ENCODE measurements at regions not wholly inside any gene's neighbourhood (a gene's known extent, or its start where the extent isn't known, plus 50 kb on each side); places are given as distances from the start of the nearest gene placed in this dataset.
A peak's percentile ranks its signal among the peaks of the same experiment; 100 is the strongest.
"Not testable (repeated sequence)": the region's sequence is repeated elsewhere in the genome, so short reads cannot be mapped to it uniquely, and the experiment has no call there.

GRCh38 chr10:130354573-130354954 is 218.4 kb downstream of the GLRX3 start:
- no peaks in the 10 kb centered on the region for H3K4me1 ChIP-seq (ENCODE audit: control insufficient read depth in 2 of 3, insufficient read depth in 2 of 3, low read depth in 1 of 3, low read length in 3 of 3)
- no peak for FAIRE-seq
- no peak for TF ChIP-seq CTCF (IDR thresholded peaks at IDR 0.05; ENCODE audit: borderline replicate concordance, extremely low read depth, insufficient read depth)
- H3K27ac ChIP-seq (ENCODE audit: low read depth in 2 of 2, low read length in 2 of 2), result no peak overlapping the region
- H3K9me3 ChIP-seq (ENCODE audit: control insufficient read depth in 2 of 3, insufficient read depth in 1 of 3, low read length in 3 of 3), result no peaks in the 10 kb centered on the region
- intact Hi-C loops (cut with DNase I), result no loop called here
- H3K9ac ChIP-seq (ENCODE audit: low read length in 3 of 3), result no peak overlapping the region
- H3K4me3 ChIP-seq (ENCODE audit: low read length in 3 of 3), result no peak overlapping the region
- H3K36me3 ChIP-seq (ENCODE audit: control insufficient read depth in 2 of 3, insufficient read depth in 3 of 3, low read length in 3 of 3), result no peaks in the 10 kb centered on the region
- peak in 1 of 5 donors; percentile 31 for DNase-seq
- no peaks in the 10 kb centered on the region for H3K27me3 ChIP-seq (ENCODE audit: control insufficient read depth, insufficient read depth, low read length)

DNA sequence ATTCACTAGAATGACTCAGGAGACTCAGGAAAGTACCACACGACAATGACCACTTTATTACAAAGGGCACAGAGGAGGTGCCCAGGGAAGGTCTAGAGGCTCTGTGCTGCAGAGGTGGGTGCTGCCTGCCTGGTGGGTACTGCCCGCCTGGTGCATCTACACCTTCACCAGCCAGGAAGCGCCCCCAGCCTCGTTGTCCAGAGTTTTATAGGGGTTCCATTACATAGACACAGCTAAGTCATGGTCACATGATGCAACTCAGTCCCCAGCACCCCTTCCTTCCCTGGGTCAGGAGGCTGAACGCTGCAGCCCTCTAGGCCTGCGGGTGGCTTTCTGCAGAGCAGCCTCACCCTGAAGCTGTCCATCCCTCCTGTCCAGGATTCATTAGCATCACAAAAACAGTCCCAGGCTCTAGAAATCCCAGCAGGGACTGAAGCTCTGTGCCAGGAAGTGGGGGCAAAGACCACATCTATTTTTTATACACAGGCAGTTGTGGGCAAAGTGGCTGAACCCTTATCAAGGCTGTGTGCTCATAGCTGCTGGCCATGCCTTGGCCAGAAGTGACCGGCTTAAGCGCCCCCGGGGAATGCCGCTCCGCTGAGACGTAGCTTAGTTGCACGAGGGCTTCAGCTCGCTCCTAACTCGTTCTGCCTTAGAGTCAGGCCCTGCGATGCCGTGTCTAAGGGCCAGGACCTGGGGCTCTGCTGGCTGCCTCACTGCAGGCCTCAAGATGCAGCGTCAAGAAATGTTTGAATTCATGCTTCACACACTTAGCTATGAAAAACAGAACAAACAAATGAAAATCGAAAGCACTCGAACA is 219.0 kb downstream of the GLRX3 start:
- Histone ChIP-seq H3K4me3 (ENCODE audit: low read length in 3 of 3) (no peak overlapping the region), H3K27ac (ENCODE audit: low read depth in 2 of 2, low read length in 2 of 2) (no peak overlapping the region), H3K36me3 (ENCODE audit: control insufficient read depth in 2 of 3, insufficient read depth in 3 of 3, low read length in 3 of 3) (no peaks in the 10 kb centered on the region), H3K9ac (ENCODE audit: low read length in 3 of 3) (no peak overlapping the region), H3K4me1 (ENCODE audit: control insufficient read depth in 2 of 3, insufficient read depth in 2 of 3, low read depth in 1 of 3, low read length in 3 of 3) (no peaks in the 10 kb centered on the region), H3K9me3 (ENCODE audit: control insufficient read depth in 2 of 3, insufficient read depth in 1 of 3, low read length in 3 of 3) (no peaks in the 10 kb centered on the region), H3K27me3 (ENCODE audit: control insufficient read depth, insufficient read depth, low read length) (no peaks in the 10 kb centered on the region)
- intact Hi-C loops (cut with DNase I), result no loop called here
- DNase-seq, result peak in 1 of 5 donors; percentile 65
- no peak for TF ChIP-seq CTCF (IDR thresholded peaks at IDR 0.05; ENCODE audit: borderline replicate concordance, extremely low read depth, insufficient read depth)
- no peak for FAIRE-seq

DNA sequence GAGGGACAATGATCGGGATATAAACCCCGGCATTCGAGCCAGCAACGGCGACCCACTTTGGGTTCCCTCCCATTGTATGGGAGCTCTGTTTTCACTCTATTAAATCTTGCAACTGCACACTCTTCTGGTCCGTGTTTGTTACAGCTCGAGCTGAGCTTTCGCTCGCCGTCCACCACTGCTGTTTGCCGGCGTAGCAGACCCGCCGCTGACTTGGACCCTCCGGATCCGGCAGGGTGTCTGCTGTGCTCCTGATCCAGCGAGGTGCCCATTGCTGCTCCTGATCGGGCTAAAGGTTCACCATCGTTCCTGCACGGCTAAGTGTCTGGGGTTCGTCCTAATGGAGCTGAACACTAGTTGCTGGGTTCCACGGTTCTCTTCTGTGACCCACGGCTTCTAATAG is 220.2 kb downstream of the GLRX3 start:
- H3K4me1 ChIP-seq (ENCODE audit: control insufficient read depth in 2 of 3, insufficient read depth in 2 of 3, low read depth in 1 of 3, low read length in 3 of 3); FAIRE-seq; H3K27ac ChIP-seq (ENCODE audit: low read depth in 2 of 2, low read length in 2 of 2); H3K9me3 ChIP-seq (ENCODE audit: control insufficient read depth in 2 of 3, insufficient read depth in 1 of 3, low read length in 3 of 3); H3K27me3 ChIP-seq (ENCODE audit: control insufficient read depth, insufficient read depth, low read length); intact Hi-C loops (cut with DNase I); H3K9ac ChIP-seq (ENCODE audit: low read length in 3 of 3); H3K4me3 ChIP-seq (ENCODE audit: low read length in 3 of 3); H3K36me3 ChIP-seq (ENCODE audit: control insufficient read depth in 2 of 3, insufficient read depth in 3 of 3, low read length in 3 of 3): not testable (repeated sequence)
- DNase-seq, result peak in 1 of 5 donors; percentile 28

GRCh38 chr10:130357226-130357625 is 221.0 kb downstream of the GLRX3 start:
- no peak for TF ChIP-seq CTCF (IDR thresholded peaks at IDR 0.05; ENCODE audit: borderline replicate concordance, extremely low read depth, insufficient read depth)
- H3K9ac ChIP-seq (ENCODE audit: low read length in 3 of 3), result no peak overlapping the region
- DNase-seq (peak in 1 of 5 donors; percentile 56), FAIRE-seq (no peak)
- no peaks in the 10 kb centered on the region for H3K9me3 ChIP-seq (ENCODE audit: control insufficient read depth in 2 of 3, insufficient read depth in 1 of 3, low read length in 3 of 3)
- no peak overlapping the region for H3K27ac ChIP-seq (ENCODE audit: low read depth in 2 of 2, low read length in 2 of 2)
- H3K27me3 ChIP-seq (ENCODE audit: control insufficient read depth, insufficient read depth, low read length), result no peaks in the 10 kb centered on the region
- peaks cover 0 to 4% (median 0%) of the 10 kb centered on the region in 3 donors for H3K4me1 ChIP-seq (ENCODE audit: control insufficient read depth in 2 of 3, insufficient read depth in 2 of 3, low read depth in 1 of 3, low read length in 3 of 3)
- no peak overlapping the region for H3K4me3 ChIP-seq (ENCODE audit: low read length in 3 of 3)
- intact Hi-C loops (cut with DNase I), result no loop called here
- no peaks in the 10 kb centered on the region for H3K36me3 ChIP-seq (ENCODE audit: control insufficient read depth in 2 of 3, insufficient read depth in 3 of 3, low read length in 3 of 3)
